ENCODE measurements at regions not wholly inside any gene's neighbourhood (a gene's known extent, or its start where the extent isn't known, plus 50 kb on each side); places are given as distances from the start of the nearest gene placed in this dataset.

- H4K91ac ChIP-seq (ENCODE audit: low read depth, low read length, poor library complexity): no peak overlapping the region
- no peaks in the 10 kb centered on the region for H3K4me1 ChIP-seq (ENCODE audit: control insufficient read depth in 2 of 2, insufficient read depth in 1 of 2, low read depth in 1 of 2, low read length in 2 of 2)
- no peak overlapping the region for H3K23ac ChIP-seq (ENCODE audit: low read depth, low read length, poor library complexity)
- no peak overlapping the region for H3K4me3 ChIP-seq (ENCODE audit: low read length in 2 of 2)
- H3K9me3 ChIP-seq (replicated peaks in 1 of 2; ENCODE audit: control insufficient read depth in 2 of 2, insufficient read depth in 1 of 2, low read depth in 1 of 2, low read length in 2 of 2): no peaks in the 10 kb centered on the region
- H3K4ac ChIP-seq (ENCODE audit: low read length): no peak overlapping the region
- no peak overlapping the region for H3K14ac ChIP-seq (ENCODE audit: low read length)
- no peak overlapping the region for H2BK120ac ChIP-seq (ENCODE audit: low read depth, low read length)
- H3K18ac ChIP-seq (ENCODE audit: low read length): no peak overlapping the region
- WGBS, 2 donors (ENCODE audit: extremely low coverage in 2 of 2, insufficient read length in 2 of 2, insufficient replicate concordance in 1 of 2): no CpG with 5 or more reads among the region's 4 CpGs
- no peak overlapping the region for H2AFZ ChIP-seq (ENCODE audit: low read length)
- DNase-seq (ENCODE audit: low spot score): no peak
- H4K8ac ChIP-seq (ENCODE audit: low read depth, low read length): no peak overlapping the region
- H2BK12ac ChIP-seq (ENCODE audit: low read length): no peak overlapping the region
- no peak overlapping the region for H2BK15ac ChIP-seq (ENCODE audit: low read length)
- no peak overlapping the region for H3K4me2 ChIP-seq (ENCODE audit: insufficient read depth, low read length, poor library complexity, severe bottlenecking)
- no peak overlapping the region for H2AK5ac ChIP-seq (ENCODE audit: low read depth, low read length)
- no peaks in the 10 kb centered on the region for H3K36me3 ChIP-seq (replicated peaks in 1 of 2; ENCODE audit: control insufficient read depth in 2 of 2, insufficient read depth in 2 of 2, low read length in 2 of 2)
- no peaks in the 10 kb centered on the region for H3K79me1 ChIP-seq (ENCODE audit: low read depth, low read length)
- H3K27ac ChIP-seq (replicated peaks; ENCODE audit: low read length): no peak overlapping the region
- H2BK5ac ChIP-seq (ENCODE audit: low read length): no peak overlapping the region
- H3K9ac ChIP-seq (ENCODE audit: low read depth, low read length, poor library complexity): no peak overlapping the region
- H3K27me3 ChIP-seq (ENCODE audit: control insufficient read depth in 3 of 3, insufficient read depth in 3 of 3, low read depth in 1 of 3, low read length in 3 of 3): peaks cover 0 to 5% (median 0%) of the 10 kb centered on the region in 3 experiments
Observed at GRCh38 chr7:153832160-153832559, 220.0 kb upstream of the DPP6 start.

DNA sequence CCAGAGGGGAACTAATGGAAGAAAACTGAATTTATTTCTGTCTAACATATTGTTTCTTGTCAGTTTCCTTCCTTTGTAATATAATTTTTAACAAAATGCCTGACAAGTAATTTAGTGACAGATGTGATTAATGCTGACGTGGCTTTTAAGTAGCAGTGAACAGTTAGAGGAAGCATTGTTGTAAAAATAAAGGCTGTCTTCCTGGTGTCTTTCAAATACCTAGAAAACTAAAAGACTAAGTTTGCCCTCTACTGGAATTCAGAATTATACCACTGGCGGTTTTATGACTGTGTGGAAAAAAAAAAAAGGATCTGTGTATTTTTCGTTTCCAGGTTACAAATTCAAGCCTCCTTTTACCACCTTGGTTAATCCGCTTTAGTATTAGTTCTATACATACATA lies 217.1 kb upstream of the DPP6 start:
- H4K8ac ChIP-seq (ENCODE audit: low read depth, low read length): no peak overlapping the region
- H2BK12ac ChIP-seq (ENCODE audit: low read length): no peak overlapping the region
- no peak overlapping the region for H3K4me2 ChIP-seq (ENCODE audit: insufficient read depth, low read length, poor library complexity, severe bottlenecking)
- H2AK5ac ChIP-seq (ENCODE audit: low read depth, low read length): no peak overlapping the region
- WGBS, 2 donors (ENCODE audit: extremely low coverage in 2 of 2, insufficient read length in 2 of 2, insufficient replicate concordance in 1 of 2): no CpG with 5 or more reads among the region's 4 CpGs
- no peak overlapping the region for H3K23ac ChIP-seq (ENCODE audit: low read depth, low read length, poor library complexity)
- no peaks in the 10 kb centered on the region for H3K36me3 ChIP-seq (replicated peaks in 1 of 2; ENCODE audit: control insufficient read depth in 2 of 2, insufficient read depth in 2 of 2, low read length in 2 of 2)
- no peak overlapping the region for H3K4ac ChIP-seq (ENCODE audit: low read length)
- H3K9me3 ChIP-seq (replicated peaks in 1 of 2; ENCODE audit: control insufficient read depth in 2 of 2, insufficient read depth in 1 of 2, low read depth in 1 of 2, low read length in 2 of 2): no peaks in the 10 kb centered on the region
- no peak overlapping the region for H3K9ac ChIP-seq (ENCODE audit: low read depth, low read length, poor library complexity)
- no peak overlapping the region for H2AFZ ChIP-seq (ENCODE audit: low read length)
- no peak overlapping the region for H2BK120ac ChIP-seq (ENCODE audit: low read depth, low read length)
- no peak overlapping the region for H3K4me3 ChIP-seq (ENCODE audit: low read length in 2 of 2)
- H3K79me1 ChIP-seq (ENCODE audit: low read depth, low read length): no peaks in the 10 kb centered on the region
- H3K14ac ChIP-seq (ENCODE audit: low read length): no peak overlapping the region
- no peak overlapping the region for H3K18ac ChIP-seq (ENCODE audit: low read length)
- peaks cover 0 to 5% (median 0%) of the 10 kb centered on the region in 3 experiments for H3K27me3 ChIP-seq (ENCODE audit: control insufficient read depth in 3 of 3, insufficient read depth in 3 of 3, low read depth in 1 of 3, low read length in 3 of 3)
- no peak overlapping the region for H4K91ac ChIP-seq (ENCODE audit: low read depth, low read length, poor library complexity)
- no peak for DNase-seq (ENCODE audit: low spot score)
- no peak overlapping the region for H3K27ac ChIP-seq (replicated peaks; ENCODE audit: low read length)
- no peak overlapping the region for H2BK15ac ChIP-seq (ENCODE audit: low read length)
- no peaks in the 10 kb centered on the region for H3K4me1 ChIP-seq (ENCODE audit: control insufficient read depth in 2 of 2, insufficient read depth in 1 of 2, low read depth in 1 of 2, low read length in 2 of 2)
- no peak overlapping the region for H2BK5ac ChIP-seq (ENCODE audit: low read length)

DNA sequence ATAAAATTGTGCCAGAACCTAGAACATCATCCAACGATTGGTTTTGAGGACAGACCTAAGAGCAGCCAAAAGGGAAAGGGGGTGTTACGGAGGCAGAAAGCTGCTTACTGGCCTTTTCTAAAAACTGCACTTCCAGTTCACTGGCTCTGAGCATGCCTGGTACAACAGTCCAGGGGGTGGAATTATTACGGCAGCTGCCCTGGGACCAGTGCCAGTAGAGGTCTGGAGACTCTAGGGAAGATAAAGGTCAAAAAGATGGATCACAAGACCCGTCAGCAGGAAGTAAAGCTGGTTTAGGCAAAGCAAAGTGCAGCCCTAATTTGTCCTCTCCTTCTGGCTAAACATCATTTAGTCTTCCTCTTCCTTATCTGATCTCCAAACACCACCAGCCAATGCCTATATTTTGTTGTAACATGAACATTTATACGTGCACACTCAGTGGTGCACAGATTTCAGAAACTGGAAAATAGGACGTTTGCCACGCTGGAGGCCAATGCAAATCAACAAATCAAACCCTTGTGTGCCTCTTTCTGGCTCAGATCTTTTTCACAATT lies 216.4 kb upstream of the DPP6 start:
- Histone ChIP-seq H3K27ac (replicated peaks; ENCODE audit: low read length) (no peak overlapping the region), H3K4me1 (ENCODE audit: control insufficient read depth in 2 of 2, insufficient read depth in 1 of 2, low read depth in 1 of 2, low read length in 2 of 2) (no peaks in the 10 kb centered on the region), H3K27me3 (ENCODE audit: control insufficient read depth in 3 of 3, insufficient read depth in 3 of 3, low read depth in 1 of 3, low read length in 3 of 3) (no peaks in the 10 kb centered on the region), H4K91ac (ENCODE audit: low read depth, low read length, poor library complexity) (no peak overlapping the region), H3K36me3 (replicated peaks in 1 of 2; ENCODE audit: control insufficient read depth in 2 of 2, insufficient read depth in 2 of 2, low read length in 2 of 2) (no peaks in the 10 kb centered on the region), H4K8ac (ENCODE audit: low read depth, low read length) (no peak overlapping the region), H3K4me2 (ENCODE audit: insufficient read depth, low read length, poor library complexity, severe bottlenecking) (no peak overlapping the region), H3K14ac (ENCODE audit: low read length) (no peak overlapping the region), H3K9ac (ENCODE audit: low read depth, low read length, poor library complexity) (peak overlapping the region; percentile 63), H3K18ac (ENCODE audit: low read length) (no peak overlapping the region), H3K79me1 (ENCODE audit: low read depth, low read length) (no peaks in the 10 kb centered on the region), H2AK5ac (ENCODE audit: low read depth, low read length) (no peak overlapping the region), H3K4me3 (ENCODE audit: low read length in 2 of 2) (no peak overlapping the region), H3K9me3 (replicated peaks in 1 of 2; ENCODE audit: control insufficient read depth in 2 of 2, insufficient read depth in 1 of 2, low read depth in 1 of 2, low read length in 2 of 2) (no peaks in the 10 kb centered on the region), H2BK120ac (ENCODE audit: low read depth, low read length) (no peak overlapping the region), H3K4ac (ENCODE audit: low read length) (no peak overlapping the region), H2BK12ac (ENCODE audit: low read length) (no peak overlapping the region), H2AFZ (ENCODE audit: low read length) (peak overlapping the region; percentile 29), H2BK5ac (ENCODE audit: low read length) (no peak overlapping the region), H2BK15ac (ENCODE audit: low read length) (no peak overlapping the region), H3K23ac (ENCODE audit: low read depth, low read length, poor library complexity) (no peak overlapping the region)
- no peak for DNase-seq (ENCODE audit: low spot score)
- no CpG with 5 or more reads among the region's 7 CpGs for WGBS, 2 donors (ENCODE audit: extremely low coverage in 2 of 2, insufficient read length in 2 of 2, insufficient replicate concordance in 1 of 2)

- WGBS, 2 donors (ENCODE audit: extremely low coverage in 2 of 2, insufficient read length in 2 of 2, insufficient replicate concordance in 1 of 2): no CpG with 5 or more reads among the region's 4 CpGs
- H3K9me3 ChIP-seq (replicated peaks in 1 of 2; ENCODE audit: control insufficient read depth in 2 of 2, insufficient read depth in 1 of 2, low read depth in 1 of 2, low read length in 2 of 2): peaks cover 0 to 4% of the 10 kb centered on the region in 2 donors
- H3K4me3 ChIP-seq (ENCODE audit: low read length in 2 of 2): no peak overlapping the region
- H4K91ac ChIP-seq (ENCODE audit: low read depth, low read length, poor library complexity): no peak overlapping the region
- no peak overlapping the region for H3K9ac ChIP-seq (ENCODE audit: low read depth, low read length, poor library complexity)
- DNase-seq (ENCODE audit: low spot score): no peak
- H3K4me1 ChIP-seq (ENCODE audit: control insufficient read depth in 2 of 2, insufficient read depth in 1 of 2, low read depth in 1 of 2, low read length in 2 of 2): peaks cover 0 to 2% of the 10 kb centered on the region in 2 donors
- no peak overlapping the region for H2BK15ac ChIP-seq (ENCODE audit: low read length)
- H2BK120ac ChIP-seq (ENCODE audit: low read depth, low read length): no peak overlapping the region
- peaks cover 0 to 3% (median 0%) of the 10 kb centered on the region in 3 experiments for H3K27me3 ChIP-seq (ENCODE audit: control insufficient read depth in 3 of 3, insufficient read depth in 3 of 3, low read depth in 1 of 3, low read length in 3 of 3)
- H3K27ac ChIP-seq (replicated peaks; ENCODE audit: low read length): no peak overlapping the region
- H3K23ac ChIP-seq (ENCODE audit: low read depth, low read length, poor library complexity): no peak overlapping the region
- H3K4ac ChIP-seq (ENCODE audit: low read length): no peak overlapping the region
- H3K14ac ChIP-seq (ENCODE audit: low read length): no peak overlapping the region
- H3K36me3 ChIP-seq (replicated peaks in 1 of 2; ENCODE audit: control insufficient read depth in 2 of 2, insufficient read depth in 2 of 2, low read length in 2 of 2): no peaks in the 10 kb centered on the region
- no peak overlapping the region for H2BK5ac ChIP-seq (ENCODE audit: low read length)
- no peak overlapping the region for H2AFZ ChIP-seq (ENCODE audit: low read length)
- H3K79me1 ChIP-seq (ENCODE audit: low read depth, low read length): no peaks in the 10 kb centered on the region
- H2AK5ac ChIP-seq (ENCODE audit: low read depth, low read length): no peak overlapping the region
- no peak overlapping the region for H3K4me2 ChIP-seq (ENCODE audit: insufficient read depth, low read length, poor library complexity, severe bottlenecking)
- H2BK12ac ChIP-seq (ENCODE audit: low read length): no peak overlapping the region
- H3K18ac ChIP-seq (ENCODE audit: low read length): no peak overlapping the region
- H4K8ac ChIP-seq (ENCODE audit: low read depth, low read length): no peak overlapping the region
Observed at GRCh38 chr7:153838591-153838990, 213.6 kb upstream of the DPP6 start.

All from neuronal stem cell (in vitro differentiated cells).